ENCODE measurements at regions not wholly inside any gene's neighbourhood (a gene's known extent, or its start where the extent isn't known, plus 50 kb on each side); places are given as distances from the start of the nearest gene placed in this dataset.
"Not testable (repeated sequence)": the region's sequence is repeated elsewhere in the genome, so short reads cannot be mapped to it uniquely, and the experiment has no call there.

GRCh38 chr5:131107128-131107527 lies 57.9 kb downstream of the HINT1 start:
- no peak overlapping the region for H3K4me3 Mint-ChIP-seq
- no peak for DNase-seq
- no peaks in the 10 kb centered on the region for H3K9me3 Mint-ChIP-seq
- H3K4me1 Mint-ChIP-seq, result peaks cover 8 to 9% of the 10 kb centered on the region in 2 donors
- H3K27ac Mint-ChIP-seq, result no peak overlapping the region
- H3K36me3 Mint-ChIP-seq, result no peaks in the 10 kb centered on the region
- no peaks in the 10 kb centered on the region for H3K27me3 Mint-ChIP-seq (ENCODE audit: low read depth in 3 of 3)

- DNase-seq, result no peak
- Mint-ChIP-seq H3K9me3 (no peaks in the 10 kb centered on the region), H3K36me3 (no peaks in the 10 kb centered on the region), H3K27me3 (ENCODE audit: low read depth in 3 of 3) (no peaks in the 10 kb centered on the region), H3K27ac (peak overlapping the region in 1 of 6 donors; percentile 23), H3K4me1 (peaks cover 8 to 9% of the 10 kb centered on the region in 2 donors), H3K4me3 (no peak overlapping the region)
These were observed 60.8 kb downstream of the HINT1 start for GRCh38 chr5:131104169-131104808.

GRCh38 chr5:131096774-131097710 lies 68.0 kb downstream of the HINT1 start:
- Mint-ChIP-seq H3K36me3 (peaks cover 0 to 5% (median 0%) of the 10 kb centered on the region in 3 donors), H3K27me3 (ENCODE audit: low read depth in 3 of 3) (peaks cover 0 to 9% (median 1%) of the 10 kb centered on the region in 3 donors), H3K27ac (no peak overlapping the region), H3K4me3 (no peak overlapping the region), H3K9me3 (peaks cover 0 to 9% (median 3%) of the 10 kb centered on the region in 6 donors), H3K4me1 (no peaks in the 10 kb centered on the region)
- DNase-seq, result no peak

- not testable (repeated sequence) for H3K9me3 Mint-ChIP-seq; DNase-seq; H3K27me3 Mint-ChIP-seq (ENCODE audit: low read depth in 3 of 3); H3K36me3 Mint-ChIP-seq; H3K27ac Mint-ChIP-seq; H3K4me3 Mint-ChIP-seq; H3K4me1 Mint-ChIP-seq
These were observed 69.5 kb downstream of the HINT1 start for GRCh38 chr5:131095561-131095960.

- peaks cover 0 to 13% (median 2%) of the 10 kb centered on the region in 3 donors for H3K27me3 Mint-ChIP-seq (ENCODE audit: low read depth in 3 of 3)
These were observed 80.6 kb downstream of the HINT1 start for GRCh38 chr5:131084436-131084835.

GRCh38 chr5:131081913-131082488 lies 83.1 kb downstream of the HINT1 start:
- H3K27ac Mint-ChIP-seq, result no peak overlapping the region

More at GRCh38 chr5:131084436-131084835, 80.6 kb downstream of the HINT1 start:
- peaks cover 0 to 3% (median 0%) of the 10 kb centered on the region in 6 donors for H3K9me3 Mint-ChIP-seq
- H3K4me3 Mint-ChIP-seq, result no peak overlapping the region
- H3K36me3 Mint-ChIP-seq, result no peaks in the 10 kb centered on the region
- no peak for DNase-seq
- no peaks in the 10 kb centered on the region for H3K4me1 Mint-ChIP-seq
- no peak overlapping the region for H3K27ac Mint-ChIP-seq

GRCh38 chr5:131081374-131081773 lies 83.7 kb downstream of the HINT1 start:
- peaks cover 15 to 19% of the 10 kb centered on the region in 2 donors for H3K4me1 Mint-ChIP-seq
- no peaks in the 10 kb centered on the region for H3K9me3 Mint-ChIP-seq
- no peak overlapping the region for H3K27ac Mint-ChIP-seq
- no peaks in the 10 kb centered on the region for H3K36me3 Mint-ChIP-seq
- no peak for DNase-seq
- no peak overlapping the region for H3K4me3 Mint-ChIP-seq
- peaks cover 0 to 12% (median 2%) of the 10 kb centered on the region in 3 donors for H3K27me3 Mint-ChIP-seq (ENCODE audit: low read depth in 3 of 3)

More at GRCh38 chr5:131081913-131082488, 83.1 kb downstream of the HINT1 start:
- DNase-seq, result no peak
- Mint-ChIP-seq H3K27me3 (ENCODE audit: low read depth in 3 of 3) (peaks cover 0 to 13% (median 2%) of the 10 kb centered on the region in 3 donors), H3K36me3 (no peaks in the 10 kb centered on the region), H3K4me1 (peaks cover 13 to 14% of the 10 kb centered on the region in 2 donors), H3K4me3 (no peak overlapping the region), H3K9me3 (peaks cover 0 to 2% (median 0%) of the 10 kb centered on the region in 6 donors)

- no peak overlapping the region for H3K27ac Mint-ChIP-seq
- no peaks in the 10 kb centered on the region for H3K9me3 Mint-ChIP-seq
- peaks cover 0 to 4% (median 0%) of the 10 kb centered on the region in 3 donors for H3K36me3 Mint-ChIP-seq
- H3K4me1 Mint-ChIP-seq, result peaks cover 15 to 19% of the 10 kb centered on the region in 2 donors
- no peak overlapping the region for H3K4me3 Mint-ChIP-seq
- DNase-seq, result no peak
- H3K27me3 Mint-ChIP-seq (ENCODE audit: low read depth in 3 of 3), result peaks cover 0 to 8% (median 2%) of the 10 kb centered on the region in 3 donors
These were observed 85.8 kb downstream of the HINT1 start for GRCh38 chr5:131079232-131079631.

- Mint-ChIP-seq H3K36me3 (peaks cover 8 to 10% (median 9%) of the 10 kb centered on the region in 3 donors), H3K27me3 (ENCODE audit: low read depth in 3 of 3) (peaks cover 2 to 6% (median 3%) of the 10 kb centered on the region in 3 donors), H3K9me3 (peaks cover 2 to 7% (median 6%) of the 10 kb centered on the region in 6 donors), H3K27ac (peak overlapping the region; percentile 85 to 97 (median 90)), H3K4me1 (peaks cover 53 to 54% of the 10 kb centered on the region in 2 donors), H3K4me3 (peak overlapping the region; percentile 60 to 82 (median 69))
- peak; percentile 51 to 64 (median 51) for DNase-seq
These were observed 96.0 kb downstream of the HINT1 start for GRCh38 chr5:131068893-131069643.

- peaks cover 53 to 54% of the 10 kb centered on the region in 2 donors for H3K4me1 Mint-ChIP-seq
- H3K4me3 Mint-ChIP-seq, result no peak overlapping the region
- H3K36me3 Mint-ChIP-seq, result peaks cover 8 to 10% (median 9%) of the 10 kb centered on the region in 3 donors
These were observed 97.0 kb downstream of the HINT1 start for GRCh38 chr5:131068076-131068475.

GRCh38 chr5:131067636-131068035 lies 97.4 kb downstream of the HINT1 start:
- Mint-ChIP-seq H3K27me3 (ENCODE audit: low read depth in 3 of 3) (peaks cover 2 to 6% (median 3%) of the 10 kb centered on the region in 3 donors), H3K9me3 (peaks cover 2 to 7% (median 6%) of the 10 kb centered on the region in 6 donors), H3K4me3 (no peak overlapping the region), H3K4me1 (peaks cover 53 to 54% of the 10 kb centered on the region in 2 donors), H3K27ac (peak overlapping the region in 5 of 6 donors; percentile 24 to 91 (median 73)), H3K36me3 (peaks cover 8 to 10% (median 9%) of the 10 kb centered on the region in 3 donors)
- DNase-seq, result no peak

More at GRCh38 chr5:131068076-131068475, 97.0 kb downstream of the HINT1 start:
- no peak for DNase-seq
- peaks cover 2 to 6% (median 3%) of the 10 kb centered on the region in 3 donors for H3K27me3 Mint-ChIP-seq (ENCODE audit: low read depth in 3 of 3)
- peak overlapping the region in 4 of 6 donors; percentile 47 to 91 (median 63) for H3K27ac Mint-ChIP-seq
- peaks cover 2 to 7% (median 6%) of the 10 kb centered on the region in 6 donors for H3K9me3 Mint-ChIP-seq

GRCh38 chr5:131064669-131065371 lies 100.2 kb downstream of the HINT1 start:
- peaks cover 8 to 10% (median 9%) of the 10 kb centered on the region in 3 donors for H3K36me3 Mint-ChIP-seq
- peak overlapping the region; percentile 18 to 77 (median 48) for H3K27ac Mint-ChIP-seq
- peak overlapping the region in 1 of 5 donors; percentile 6 for H3K4me3 Mint-ChIP-seq
- H3K27me3 Mint-ChIP-seq (ENCODE audit: low read depth in 3 of 3), result peaks cover 2 to 6% (median 3%) of the 10 kb centered on the region in 3 donors
- peaks cover 2 to 7% (median 6%) of the 10 kb centered on the region in 6 donors for H3K9me3 Mint-ChIP-seq
- no peak for DNase-seq
- H3K4me1 Mint-ChIP-seq, result peaks cover 43 to 47% of the 10 kb centered on the region in 2 donors

All from immature natural killer cell (primary cell).